ENCODE measurements at regions not wholly inside any gene's neighbourhood (a gene's known extent, or its start where the extent isn't known, plus 50 kb on each side); places are given as distances from the start of the nearest gene placed in this dataset.

- H3K36me3 ChIP-seq (ENCODE audit: control insufficient read depth, insufficient read depth, low read length), result no peaks in the 10 kb centered on the region
- Mint-ChIP-seq H3K27me3 (ENCODE audit: insufficient read depth, unreplicated experiment) (no peaks in the 10 kb centered on the region), H3K36me3 (ENCODE audit: insufficient read depth, unreplicated experiment) (no peaks in the 10 kb centered on the region), H3K9me3 (ENCODE audit: unreplicated experiment) (peaks cover 16% of the 10 kb centered on the region), H3K4me3 (ENCODE audit: unreplicated experiment) (no peak overlapping the region), H3K4me1 (ENCODE audit: low read depth, unreplicated experiment) (peaks cover 10% of the 10 kb centered on the region), H3K27ac (ENCODE audit: unreplicated experiment) (peak overlapping the region; percentile 14)
- CTCF ChIA-PET, result no interaction called here
- intact Hi-C loops (cut with micrococcal nuclease; ENCODE audit: unreplicated experiment), result no loop called here
- DNase-seq, result no peak
- no peaks in the 10 kb centered on the region for H3K9me3 ChIP-seq
- BruUV-seq (replicated peaks), result no TSS peak
- TF ChIP-seq CTCF (IDR thresholded peaks at IDR 0.05; ENCODE audit: insufficient read depth in 1 of 2, low read depth in 1 of 2, low read length in 1 of 2, severe bottlenecking in 1 of 2, unreplicated experiment in 1 of 2), result no peak
- H3K27me3 ChIP-seq (replicated peaks; ENCODE audit: control insufficient read depth, insufficient read depth, low read length), result no peaks in the 10 kb centered on the region
- H3K4me3 ChIP-seq (ENCODE audit: low read depth, low read length), result no peak overlapping the region
- H3K4me1 ChIP-seq, result no peaks in the 10 kb centered on the region
- POLR2A ChIA-PET, result no interaction called here
Observed at GRCh38 chr21:22409571-22409970, 1411.4 kb downstream of the NCAM2 start.

DNA sequence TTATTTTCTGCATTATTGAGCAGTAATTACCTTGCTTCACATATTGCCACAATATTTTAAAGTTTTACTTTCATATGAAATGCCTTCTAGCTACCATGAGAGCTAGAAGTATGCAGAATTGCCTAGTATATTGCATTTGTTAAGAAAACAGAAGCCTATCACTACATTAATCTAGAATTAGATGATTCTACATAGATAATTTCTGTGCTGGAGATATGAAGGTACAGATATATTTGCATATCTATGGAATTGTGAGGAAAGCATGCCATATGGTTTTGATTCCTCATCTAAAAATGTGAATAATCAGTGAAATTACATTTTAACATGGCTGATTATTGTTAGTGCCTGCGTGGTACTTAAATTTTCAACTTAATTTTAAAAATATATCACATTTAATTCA lies 1418.3 kb downstream of the NCAM2 start:
- Histone ChIP-seq H3K4me1 (no peaks in the 10 kb centered on the region), H3K27me3 (replicated peaks; ENCODE audit: control insufficient read depth, insufficient read depth, low read length) (no peaks in the 10 kb centered on the region), H3K36me3 (ENCODE audit: control insufficient read depth, insufficient read depth, low read length) (no peaks in the 10 kb centered on the region), H3K9me3 (no peaks in the 10 kb centered on the region), H3K4me3 (ENCODE audit: low read depth, low read length) (no peak overlapping the region)
- no peak overlapping the region for H3K27ac Mint-ChIP-seq (ENCODE audit: unreplicated experiment)
- POLR2A ChIA-PET, result no interaction called here
- no peaks in the 10 kb centered on the region for H3K27me3 Mint-ChIP-seq (ENCODE audit: insufficient read depth, unreplicated experiment)
- intact Hi-C loops (cut with micrococcal nuclease; ENCODE audit: unreplicated experiment), result no loop called here
- no peak for TF ChIP-seq CTCF (IDR thresholded peaks at IDR 0.05; ENCODE audit: insufficient read depth in 1 of 2, low read depth in 1 of 2, low read length in 1 of 2, severe bottlenecking in 1 of 2, unreplicated experiment in 1 of 2)
- DNase-seq, result no peak
- no TSS peak for BruUV-seq (replicated peaks)
- CTCF ChIA-PET, result no interaction called here
- no peak overlapping the region for H3K4me3 Mint-ChIP-seq (ENCODE audit: unreplicated experiment)
- no peaks in the 10 kb centered on the region for H3K36me3 Mint-ChIP-seq (ENCODE audit: insufficient read depth, unreplicated experiment)
- no peaks in the 10 kb centered on the region for H3K9me3 Mint-ChIP-seq (ENCODE audit: unreplicated experiment)
- no peaks in the 10 kb centered on the region for H3K4me1 Mint-ChIP-seq (ENCODE audit: low read depth, unreplicated experiment)

GRCh38 chr21:22421416-22422180 lies 1423.4 kb downstream of the NCAM2 start:
- Mint-ChIP-seq H3K4me1 (ENCODE audit: low read depth, unreplicated experiment) (no peaks in the 10 kb centered on the region), H3K9me3 (ENCODE audit: unreplicated experiment) (no peaks in the 10 kb centered on the region), H3K4me3 (ENCODE audit: unreplicated experiment) (no peak overlapping the region), H3K36me3 (ENCODE audit: insufficient read depth, unreplicated experiment) (no peaks in the 10 kb centered on the region), H3K27me3 (ENCODE audit: insufficient read depth, unreplicated experiment) (no peaks in the 10 kb centered on the region), H3K27ac (ENCODE audit: unreplicated experiment) (no peak overlapping the region)
- ChIA-PET CTCF (no interaction called here), POLR2A (no interaction called here)
- BruUV-seq (replicated peaks), result no TSS peak
- intact Hi-C loops (cut with micrococcal nuclease; ENCODE audit: unreplicated experiment), result no loop called here
- Histone ChIP-seq H3K4me1 (no peaks in the 10 kb centered on the region), H3K4me3 (ENCODE audit: low read depth, low read length) (no peak overlapping the region), H3K9me3 (no peaks in the 10 kb centered on the region), H3K36me3 (ENCODE audit: control insufficient read depth, insufficient read depth, low read length) (no peaks in the 10 kb centered on the region), H3K27me3 (replicated peaks; ENCODE audit: control insufficient read depth, insufficient read depth, low read length) (no peaks in the 10 kb centered on the region)
- no peak for DNase-seq
- TF ChIP-seq CTCF (IDR thresholded peaks at IDR 0.05; ENCODE audit: insufficient read depth in 1 of 2, low read depth in 1 of 2, low read length in 1 of 2, severe bottlenecking in 1 of 2, unreplicated experiment in 1 of 2), result no peak

Data from Caco-2 (cell line).